ENCODE measurements at regions not wholly inside any gene's neighbourhood (a gene's known extent, or its start where the extent isn't known, plus 50 kb on each side); places are given as distances from the start of the nearest gene placed in this dataset.

DNA sequence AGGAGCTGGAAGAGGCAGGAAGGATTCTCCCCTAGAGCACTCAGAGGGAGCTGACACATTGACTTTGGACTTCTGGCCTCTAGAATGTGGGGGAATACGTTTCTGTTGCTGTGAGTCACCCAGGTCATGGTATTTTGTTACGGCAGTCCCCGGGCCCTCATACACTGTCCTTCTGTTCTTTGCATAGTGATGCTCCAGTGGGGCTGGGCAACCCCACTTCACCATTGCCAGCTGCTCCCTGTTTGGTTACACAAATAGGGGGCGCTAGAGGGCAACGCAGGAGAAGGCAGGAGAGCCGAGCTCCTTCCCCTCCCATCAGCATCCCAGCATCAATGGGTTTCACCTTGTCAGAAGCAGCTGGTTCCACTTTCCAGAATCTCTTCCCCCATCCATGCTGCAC lies 257.7 kb upstream of the FOXF1 start:
- TF ChIP-seq, protein P1, sequence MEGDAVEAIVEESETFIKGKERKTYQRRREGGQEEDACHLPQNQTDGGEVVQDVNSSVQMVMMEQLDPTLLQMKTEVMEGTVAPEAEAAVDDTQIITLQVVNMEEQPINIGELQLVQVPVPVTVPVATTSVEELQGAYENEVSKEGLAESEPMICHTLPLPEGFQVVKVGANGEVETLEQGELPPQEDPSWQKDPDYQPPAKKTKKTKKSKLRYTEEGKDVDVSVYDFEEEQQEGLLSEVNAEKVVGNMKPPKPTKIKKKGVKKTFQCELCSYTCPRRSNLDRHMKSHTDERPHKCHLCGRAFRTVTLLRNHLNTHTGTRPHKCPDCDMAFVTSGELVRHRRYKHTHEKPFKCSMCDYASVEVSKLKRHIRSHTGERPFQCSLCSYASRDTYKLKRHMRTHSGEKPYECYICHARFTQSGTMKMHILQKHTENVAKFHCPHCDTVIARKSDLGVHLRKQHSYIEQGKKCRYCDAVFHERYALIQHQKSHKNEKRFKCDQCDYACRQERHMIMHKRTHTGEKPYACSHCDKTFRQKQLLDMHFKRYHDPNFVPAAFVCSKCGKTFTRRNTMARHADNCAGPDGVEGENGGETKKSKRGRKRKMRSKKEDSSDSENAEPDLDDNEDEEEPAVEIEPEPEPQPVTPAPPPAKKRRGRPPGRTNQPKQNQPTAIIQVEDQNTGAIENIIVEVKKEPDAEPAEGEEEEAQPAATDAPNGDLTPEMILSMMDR (IDR thresholded peaks at IDR 0.05): no peak
- TF ChIP-seq EP300 (IDR thresholded peaks at IDR 0.05) (no peak), POLR2AphosphoS5 (IDR thresholded peaks at IDR 0.05) (no peak), POLR2A (IDR thresholded peaks at IDR 0.05) (no peak)
